AG04449 (cell line): ENCODE measurements at regions not wholly inside any gene's neighbourhood (a gene's known extent, or its start where the extent isn't known, plus 50 kb on each side); places are given as distances from the start of the nearest gene placed in this dataset.
"Not testable (repeated sequence)": the region's sequence is repeated elsewhere in the genome, so short reads cannot be mapped to it uniquely, and the experiment has no call there.

ENCODE experiments used
- CTCF ChIA-PET: fragments of 350-600 bp; formaldehyde crosslinking; extraction: SDS; loops from one replicate; lab custom pipeline; 2021; ENCODE audit warnings: antibody characterized with exemption; lab: Yijun Ruan, JAX
- POLR2A ChIA-PET: fragments of 400-600, 350-600 bp; formaldehyde crosslinking; extraction: SDS; loops from one replicate; lab custom pipeline; 2020; ENCODE audit warnings: antibody characterized with exemption, inconsistent platforms; lab: Yijun Ruan, JAX
- DNase-seq: peaks from one replicate; pipeline ENCODE4 v3.0.0-alpha.2; 2010; ENCODE audit warnings: low read depth, low spot score
- H3K4me3 ChIP-seq: 2 replicates; pipeline ENCODE4 v1.5.1; 2011; ENCODE audit warnings: low read depth, mild to moderate bottlenecking, control low read depth, low read length
- TF ChIP-seq, protein P1 (sequence below): IDR thresholded peaks from one replicate; pipeline ENCODE4 v1.5.1; 2011; ENCODE audit warnings: mild to moderate bottlenecking, moderate library complexity, low read length, control low read depth, inconsistent platforms; ENCODE audit not compliant: insufficient read depth; ENCODE audit errors: missing control alignments

DNA sequence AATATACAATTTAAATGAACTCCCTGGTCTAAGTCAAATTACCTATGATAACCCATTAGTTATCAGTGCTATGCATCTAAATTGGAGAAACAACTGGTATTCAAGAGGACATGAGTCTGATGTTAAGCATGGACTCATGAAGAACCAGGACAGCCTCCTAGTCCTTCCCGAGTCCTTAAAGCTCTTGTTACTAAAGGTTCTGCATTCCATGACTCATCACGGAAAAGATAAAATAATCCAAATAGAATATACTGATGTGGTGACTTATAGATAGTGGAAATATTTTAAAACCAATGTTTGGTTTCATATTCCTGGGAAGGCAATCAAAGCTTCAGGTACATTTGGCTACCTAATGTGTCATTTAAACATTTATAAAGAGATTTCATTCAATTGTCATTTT, 117.2 kb upstream of the PMCH start:
- TF ChIP-seq, protein P1, sequence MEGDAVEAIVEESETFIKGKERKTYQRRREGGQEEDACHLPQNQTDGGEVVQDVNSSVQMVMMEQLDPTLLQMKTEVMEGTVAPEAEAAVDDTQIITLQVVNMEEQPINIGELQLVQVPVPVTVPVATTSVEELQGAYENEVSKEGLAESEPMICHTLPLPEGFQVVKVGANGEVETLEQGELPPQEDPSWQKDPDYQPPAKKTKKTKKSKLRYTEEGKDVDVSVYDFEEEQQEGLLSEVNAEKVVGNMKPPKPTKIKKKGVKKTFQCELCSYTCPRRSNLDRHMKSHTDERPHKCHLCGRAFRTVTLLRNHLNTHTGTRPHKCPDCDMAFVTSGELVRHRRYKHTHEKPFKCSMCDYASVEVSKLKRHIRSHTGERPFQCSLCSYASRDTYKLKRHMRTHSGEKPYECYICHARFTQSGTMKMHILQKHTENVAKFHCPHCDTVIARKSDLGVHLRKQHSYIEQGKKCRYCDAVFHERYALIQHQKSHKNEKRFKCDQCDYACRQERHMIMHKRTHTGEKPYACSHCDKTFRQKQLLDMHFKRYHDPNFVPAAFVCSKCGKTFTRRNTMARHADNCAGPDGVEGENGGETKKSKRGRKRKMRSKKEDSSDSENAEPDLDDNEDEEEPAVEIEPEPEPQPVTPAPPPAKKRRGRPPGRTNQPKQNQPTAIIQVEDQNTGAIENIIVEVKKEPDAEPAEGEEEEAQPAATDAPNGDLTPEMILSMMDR = no peak
- POLR2A ChIA-PET = no interaction called here
- no peak overlapping the region for H3K4me3 ChIP-seq
- CTCF ChIA-PET = interaction anchor here (1.3 kb wide), 1 partner anchor 14 kb away, joined by 3 read pairs; no protein-coding TSS in a partner anchor
- no peak for DNase-seq

DNA sequence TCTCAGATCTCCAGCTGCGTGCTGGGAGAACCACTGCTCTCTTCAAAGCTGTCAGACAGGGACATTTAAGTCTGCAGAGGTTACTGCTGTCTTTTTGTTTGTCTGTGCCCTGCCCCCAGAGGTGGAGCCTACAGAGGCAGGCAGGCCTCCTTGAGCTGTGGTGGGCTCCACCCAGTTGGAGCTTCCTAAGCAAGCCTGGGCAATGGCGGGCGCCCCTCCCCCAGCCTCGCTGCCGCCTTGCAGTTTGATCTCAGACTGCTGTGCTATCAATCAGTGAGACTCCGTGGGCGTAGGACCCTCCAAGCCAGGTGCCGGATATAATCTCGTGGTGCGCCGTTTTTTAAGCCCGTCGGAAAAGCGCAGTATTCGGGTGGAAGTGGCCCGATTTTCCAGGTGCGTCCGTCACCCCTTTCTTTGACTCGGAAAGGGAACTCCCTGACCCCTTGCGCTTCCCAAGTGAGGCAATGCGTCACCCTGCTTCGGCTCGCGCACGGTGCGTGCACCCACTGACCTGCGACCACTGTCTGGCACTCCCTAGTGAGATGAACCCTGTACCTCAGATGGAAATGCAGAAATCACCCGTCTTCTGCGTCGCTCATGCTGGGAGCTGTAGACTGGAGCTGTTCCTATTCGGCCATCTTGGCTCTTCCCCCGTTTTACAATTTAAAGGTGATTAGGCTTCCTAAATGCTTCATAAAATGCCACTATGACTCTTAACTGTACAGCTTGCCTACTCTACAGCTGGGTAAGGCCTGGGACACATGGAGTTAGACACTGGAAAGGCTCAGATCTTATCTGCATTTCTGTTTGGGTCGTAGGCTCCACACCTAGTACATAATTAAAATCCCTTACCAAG, 115.7 kb upstream of the PMCH start:
- H3K4me3 ChIP-seq, POLR2A ChIA-PET, CTCF ChIA-PET, DNase-seq: not testable (repeated sequence)

DNA sequence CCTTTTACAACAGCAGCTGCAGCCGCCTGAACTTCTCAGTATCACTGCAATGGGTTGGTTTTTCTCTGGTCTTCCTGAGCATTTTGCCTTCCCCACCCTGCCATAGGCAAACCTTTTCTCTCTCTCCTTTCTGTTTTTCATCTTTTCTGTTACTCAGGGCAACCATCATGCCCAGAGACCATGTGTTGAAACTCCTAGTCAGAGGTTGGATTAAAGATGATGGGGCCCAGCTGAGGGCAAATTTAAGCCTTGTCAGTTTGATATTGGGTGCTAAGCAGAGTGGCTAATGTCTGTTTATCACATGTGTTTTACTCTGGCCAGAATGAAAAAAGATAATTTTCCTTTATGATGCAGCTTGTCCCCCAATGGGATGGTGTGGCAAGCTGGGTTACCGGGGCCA, 107.9 kb upstream of the PMCH start:
- no peak for DNase-seq
- H3K4me3 ChIP-seq = no peak overlapping the region
- ChIA-PET POLR2A (no interaction called here), CTCF (no interaction called here)
- TF ChIP-seq, protein P1 = no peak

DNA sequence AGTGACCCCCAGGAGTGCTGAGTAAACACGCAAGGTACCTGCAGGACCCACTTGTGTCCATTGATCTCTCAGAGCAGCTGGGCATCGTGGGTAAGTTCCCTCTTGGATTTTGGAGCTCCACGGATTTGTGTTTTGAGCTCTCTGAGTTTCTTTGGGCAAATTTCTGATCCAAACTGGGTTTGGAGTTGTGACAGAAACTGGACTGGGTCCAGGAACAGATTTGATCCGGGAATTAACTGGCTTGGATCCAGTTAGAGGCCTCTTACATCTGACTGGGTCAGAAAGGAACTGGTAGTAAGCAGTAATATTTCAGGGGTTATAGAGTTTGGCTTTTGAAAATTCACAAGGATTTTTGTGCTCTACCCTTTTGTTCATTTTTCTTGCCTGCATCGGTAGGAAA, 107.0 kb upstream of the PMCH start:
- POLR2A ChIA-PET, DNase-seq, CTCF ChIA-PET, H3K4me3 ChIP-seq: not testable (repeated sequence)

DNA sequence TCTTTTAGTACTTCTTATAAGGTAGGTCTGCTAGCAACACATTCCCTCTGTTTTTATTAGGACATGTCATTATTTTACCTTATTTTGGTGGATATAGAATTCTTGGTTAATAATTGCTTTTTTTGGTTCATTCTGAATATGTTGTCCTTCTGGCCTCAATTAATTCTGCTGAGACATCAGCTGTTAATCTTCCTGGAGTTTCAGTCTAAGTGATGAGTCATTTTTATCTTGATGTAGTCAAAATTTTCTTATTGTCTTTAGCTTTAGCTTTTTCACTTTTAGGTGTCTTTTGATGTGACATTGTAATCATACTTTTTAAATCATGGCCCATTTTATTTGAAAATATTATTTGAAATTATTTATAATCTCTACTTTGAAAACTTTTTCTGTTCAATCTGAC, 104.9 kb upstream of the PMCH start:
- POLR2A ChIA-PET = no interaction called here
- TF ChIP-seq, protein P1 = no peak
- no peak overlapping the region for H3K4me3 ChIP-seq
- no peak for DNase-seq
- CTCF ChIA-PET = no interaction called here

DNA sequence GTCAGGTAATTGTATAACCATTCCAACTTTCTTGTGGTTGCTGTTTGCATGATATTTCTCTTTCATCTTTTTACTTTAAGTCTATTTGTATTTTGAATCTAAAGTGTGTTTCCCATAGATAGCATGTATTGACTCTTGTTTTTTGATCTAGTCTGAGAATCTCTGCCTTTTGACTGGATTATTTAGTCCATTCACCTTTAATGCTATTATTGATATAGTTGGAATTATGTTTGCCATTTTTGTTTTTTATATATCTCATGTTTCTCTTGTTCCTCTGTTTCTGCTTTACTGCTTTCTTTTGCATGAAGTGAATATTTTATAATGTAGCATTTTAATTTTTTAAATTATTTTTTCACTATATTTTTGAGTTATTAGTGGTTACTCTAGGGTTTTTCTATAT, 103.9 kb upstream of the PMCH start:
- ChIA-PET CTCF (no interaction called here), POLR2A (no interaction called here)
- no peak overlapping the region for H3K4me3 ChIP-seq
- TF ChIP-seq, protein P1 = no peak
- DNase-seq = no peak

DNA sequence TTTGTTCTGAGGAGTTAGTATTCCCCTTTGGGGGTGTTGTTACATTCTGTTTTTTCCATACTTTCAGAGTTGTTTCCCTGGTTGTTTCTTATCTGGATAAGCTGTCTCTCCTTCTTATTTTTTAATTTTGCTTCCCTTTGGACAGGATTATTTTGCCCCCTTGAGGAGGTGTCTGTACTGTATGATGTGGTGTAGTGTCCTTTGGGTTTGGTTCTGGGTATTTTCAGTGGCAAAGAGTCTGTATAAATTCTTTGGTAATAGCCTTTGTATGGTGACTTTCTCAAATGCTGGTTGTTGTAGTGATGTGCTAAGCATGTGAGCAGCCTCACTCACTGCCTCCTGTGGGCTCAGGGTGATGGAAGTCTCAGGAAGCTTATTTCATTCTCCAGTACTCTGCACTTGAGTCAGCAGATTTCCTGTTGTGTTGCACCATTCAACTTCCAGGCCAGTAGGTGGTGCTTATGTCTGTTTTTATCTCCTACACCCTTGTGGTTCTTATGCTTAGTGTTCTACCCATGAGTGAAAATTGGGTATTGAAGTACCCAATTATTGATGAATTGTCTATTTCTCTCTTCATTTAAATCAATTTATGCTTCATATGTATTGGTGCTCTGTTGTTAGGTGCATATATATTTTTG, 103.3 kb upstream of the PMCH start:
- DNase-seq = no peak
- ChIA-PET POLR2A (no interaction called here), CTCF (interaction anchor here (0.9 to 2.2 kb wide), 8 partner anchors 13 to 515 kb away, joined by 3 to 13 read pairs (median 4); no protein-coding TSS in a partner anchor)
- no peak overlapping the region for H3K4me3 ChIP-seq
- TF ChIP-seq, protein P1 = peak; percentile 32
